22Rv1 (cell line): ENCODE measurements at regions not wholly inside any gene's neighbourhood (a gene's known extent, or its start where the extent isn't known, plus 50 kb on each side); places are given as distances from the start of the nearest gene placed in this dataset.

Experiments
- ZFX ChIP-seq: fragments of 450-650 bp; IDR thresholded peaks from 2 replicates; pipeline ENCODE4 v1.6.1; 2017; ENCODE audit warnings: antibody characterized with exemption, borderline replicate concordance
- TF ChIP-seq, protein P1 (sequence below): fragments of 450-650 bp; IDR thresholded peaks from 2 replicates; pipeline ENCODE4 v1.5.1; 2017; ENCODE audit warnings: mild to moderate bottlenecking

- TF ChIP-seq, protein P1, sequence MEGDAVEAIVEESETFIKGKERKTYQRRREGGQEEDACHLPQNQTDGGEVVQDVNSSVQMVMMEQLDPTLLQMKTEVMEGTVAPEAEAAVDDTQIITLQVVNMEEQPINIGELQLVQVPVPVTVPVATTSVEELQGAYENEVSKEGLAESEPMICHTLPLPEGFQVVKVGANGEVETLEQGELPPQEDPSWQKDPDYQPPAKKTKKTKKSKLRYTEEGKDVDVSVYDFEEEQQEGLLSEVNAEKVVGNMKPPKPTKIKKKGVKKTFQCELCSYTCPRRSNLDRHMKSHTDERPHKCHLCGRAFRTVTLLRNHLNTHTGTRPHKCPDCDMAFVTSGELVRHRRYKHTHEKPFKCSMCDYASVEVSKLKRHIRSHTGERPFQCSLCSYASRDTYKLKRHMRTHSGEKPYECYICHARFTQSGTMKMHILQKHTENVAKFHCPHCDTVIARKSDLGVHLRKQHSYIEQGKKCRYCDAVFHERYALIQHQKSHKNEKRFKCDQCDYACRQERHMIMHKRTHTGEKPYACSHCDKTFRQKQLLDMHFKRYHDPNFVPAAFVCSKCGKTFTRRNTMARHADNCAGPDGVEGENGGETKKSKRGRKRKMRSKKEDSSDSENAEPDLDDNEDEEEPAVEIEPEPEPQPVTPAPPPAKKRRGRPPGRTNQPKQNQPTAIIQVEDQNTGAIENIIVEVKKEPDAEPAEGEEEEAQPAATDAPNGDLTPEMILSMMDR = no peak
- TF ChIP-seq ZFX = no peak
Observed at GRCh38 chr12:34296143-34297041, 274.1 kb downstream of the ALG10 start.
